SU-DHL-6 (cell line): ENCODE measurements at regions not wholly inside any gene's neighbourhood (a gene's known extent, or its start where the extent isn't known, plus 50 kb on each side); places are given as distances from the start of the nearest gene placed in this dataset.
A peak's percentile ranks its signal among the peaks of the same experiment; 100 is the strongest.

Experiments
- H2AFZ ChIP-seq: fragments of 200-600 bp; sonication (generic); 2 replicates; pipeline ENCODE4 v1.6.1; 2014; ENCODE audit warnings: low read depth, mild to moderate bottlenecking, moderate library complexity, mixed read lengths, antibody characterized with exemption, low read length; ENCODE audit not compliant: severe bottlenecking
- H3F3A ChIP-seq: fragments of 200-600 bp; shearing (Covaris generic); 2 replicates; pipeline ENCODE4 v1.6.0; 2016; ENCODE audit warnings: antibody characterized with exemption, mild to moderate bottlenecking; ENCODE audit not compliant: insufficient read depth
- H3K27ac ChIP-seq: fragments of 200-600 bp; sonication (generic); 2 replicates; pipeline ENCODE4 v1.5.1; 2016; ENCODE audit warnings: low read depth, mild to moderate bottlenecking, low read length, moderate library complexity, mixed read lengths
- H3K27me3 ChIP-seq: fragments of 200-600 bp; sonication (generic), shearing (Covaris generic); 2 replicates; pipeline ENCODE4 v1.6.0; 2014; ENCODE audit warnings: mild to moderate bottlenecking, low read length
- H3K36me3 ChIP-seq: fragments of 200-600 bp; sonication (generic); 2 replicates; pipeline ENCODE4 v1.6.1; 2014; ENCODE audit warnings: mild to moderate bottlenecking, low read length, mixed read lengths
- H3K4me2 ChIP-seq: fragments of 300-600, 200-600 bp; shearing (Covaris generic), sonication (generic); 2 replicates; pipeline ENCODE4 v1.6.0; 2014; ENCODE audit warnings: low read length, low read depth, mild to moderate bottlenecking; ENCODE audit not compliant: poor library complexity, severe bottlenecking
- H3K4me3 ChIP-seq: fragments of 200-600 bp; sonication (generic); 2 replicates; pipeline ENCODE4 v1.5.1; 2014; ENCODE audit warnings: antibody characterized with exemption, low read length, mild to moderate bottlenecking, mixed read lengths; ENCODE audit not compliant: insufficient read depth, poor library complexity, severe bottlenecking
- H3K79me2 ChIP-seq: fragments of 200-600 bp; sonication (generic); 2 replicates; pipeline ENCODE4 v1.6.1; 2014; ENCODE audit warnings: mild to moderate bottlenecking, low read length, moderate library complexity; ENCODE audit not compliant: insufficient read depth
- H3K9ac ChIP-seq: fragments of 200-600 bp; sonication (generic); 2 replicates; pipeline ENCODE4 v1.7.0; 2014; ENCODE audit warnings: mild to moderate bottlenecking, low read length
- H3K9me2 ChIP-seq: fragments of 200-600 bp; sonication (generic); replicated peaks from 2 replicates; pipeline ENCODE4 v1.6.1; 2014; ENCODE audit warnings: low read length; ENCODE audit not compliant: insufficient read depth
- H3K9me3 ChIP-seq: fragments of 200-600 bp; sonication (generic); 2 replicates; pipeline ENCODE4 v1.6.1; 2014; ENCODE audit warnings: low read length, mixed read lengths; ENCODE audit not compliant: insufficient read depth
- H4K20me1 ChIP-seq: fragments of 200-600 bp; sonication (generic); 2 replicates; pipeline ENCODE4 v1.6.1; 2014; ENCODE audit warnings: low read depth, mild to moderate bottlenecking, antibody characterized with exemption, low read length, moderate library complexity, mixed read lengths
- CTCF ChIP-seq: fragments of 200-600 bp; sonication (generic); IDR thresholded peaks from one replicate; pipeline ENCODE4 v1.5.1; 2017; ENCODE audit warnings: antibody characterized with exemption, mild to moderate bottlenecking, low read length, moderate library complexity; ENCODE audit not compliant: insufficient read depth, poor library complexity, severe bottlenecking
- EZH2phosphoT487 ChIP-seq: fragments of 200-600 bp; sonication (generic), shearing (Covaris generic); conservative IDR thresholded peaks from 2 replicates; pipeline ENCODE4 v1.6.1; 2018; ENCODE audit warnings: mild to moderate bottlenecking, antibody characterized with exemption, low read length, moderate library complexity, mixed read lengths

DNA sequence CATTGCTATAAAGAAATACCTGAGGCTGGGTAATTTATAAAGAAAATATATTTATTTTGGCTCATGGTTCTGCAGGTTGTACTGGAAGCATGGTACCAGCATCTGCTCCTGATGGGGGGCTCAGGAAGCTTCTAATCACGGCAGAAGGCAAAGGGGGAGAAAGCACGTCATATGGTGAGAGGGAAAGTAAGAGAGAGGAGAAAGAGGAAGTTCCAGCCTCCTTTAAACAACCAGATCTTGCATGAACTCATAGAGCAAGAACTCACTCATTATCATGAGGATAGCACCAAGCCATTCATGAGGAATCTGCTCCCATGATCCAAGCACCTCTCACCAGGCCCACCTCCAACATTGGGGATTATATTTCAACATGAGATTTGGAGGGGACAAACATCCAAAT lies 125.0 kb upstream of the GRPR start:
- Histone ChIP-seq H3K27me3 (no peaks in the 10 kb centered on the region), H3K79me2 (no peaks in the 10 kb centered on the region), H2AFZ (peak overlapping the region; percentile 54), H3K9me3 (no peaks in the 10 kb centered on the region), H3K9me2 (no peaks in the 10 kb centered on the region), H3K4me3 (no peak overlapping the region), H3F3A (no peaks in the 10 kb centered on the region), H3K9ac (no peak overlapping the region), H3K27ac (no peak overlapping the region), H3K36me3 (no peaks in the 10 kb centered on the region), H3K4me2 (no peak overlapping the region), H4K20me1 (no peaks in the 10 kb centered on the region)
- TF ChIP-seq EZH2phosphoT487, result no peak
- no peak for TF ChIP-seq CTCF

DNA sequence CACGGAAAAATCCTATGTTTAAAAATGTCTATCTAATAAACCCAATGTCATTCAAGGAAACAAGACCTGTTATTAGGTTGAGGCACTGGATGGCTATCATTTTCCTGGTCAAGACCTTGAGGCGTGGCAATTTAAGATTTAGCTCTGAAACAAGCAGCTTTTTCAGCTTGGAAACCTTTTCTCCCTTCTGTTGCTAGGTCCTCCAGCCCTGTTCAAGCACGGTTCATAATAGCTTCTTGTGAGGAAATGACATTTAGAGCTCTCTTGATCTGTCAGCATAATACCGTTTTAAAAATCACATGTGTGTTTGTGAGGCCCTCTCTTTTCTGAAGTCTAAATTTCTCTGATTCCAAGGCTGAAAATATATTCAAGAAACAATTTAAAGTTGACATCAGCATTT lies 133.6 kb upstream of the GRPR start:
- Histone ChIP-seq H3K4me2 (no peak overlapping the region), H3K9me2 (no peaks in the 10 kb centered on the region), H3K36me3 (no peaks in the 10 kb centered on the region), H3F3A (no peaks in the 10 kb centered on the region), H3K9me3 (no peaks in the 10 kb centered on the region), H2AFZ (no peak overlapping the region), H3K27me3 (no peaks in the 10 kb centered on the region), H3K4me3 (no peak overlapping the region), H3K79me2 (no peaks in the 10 kb centered on the region), H3K27ac (no peak overlapping the region), H4K20me1 (no peaks in the 10 kb centered on the region), H3K9ac (no peak overlapping the region)
- no peak for TF ChIP-seq EZH2phosphoT487
- TF ChIP-seq CTCF, result no peak

DNA sequence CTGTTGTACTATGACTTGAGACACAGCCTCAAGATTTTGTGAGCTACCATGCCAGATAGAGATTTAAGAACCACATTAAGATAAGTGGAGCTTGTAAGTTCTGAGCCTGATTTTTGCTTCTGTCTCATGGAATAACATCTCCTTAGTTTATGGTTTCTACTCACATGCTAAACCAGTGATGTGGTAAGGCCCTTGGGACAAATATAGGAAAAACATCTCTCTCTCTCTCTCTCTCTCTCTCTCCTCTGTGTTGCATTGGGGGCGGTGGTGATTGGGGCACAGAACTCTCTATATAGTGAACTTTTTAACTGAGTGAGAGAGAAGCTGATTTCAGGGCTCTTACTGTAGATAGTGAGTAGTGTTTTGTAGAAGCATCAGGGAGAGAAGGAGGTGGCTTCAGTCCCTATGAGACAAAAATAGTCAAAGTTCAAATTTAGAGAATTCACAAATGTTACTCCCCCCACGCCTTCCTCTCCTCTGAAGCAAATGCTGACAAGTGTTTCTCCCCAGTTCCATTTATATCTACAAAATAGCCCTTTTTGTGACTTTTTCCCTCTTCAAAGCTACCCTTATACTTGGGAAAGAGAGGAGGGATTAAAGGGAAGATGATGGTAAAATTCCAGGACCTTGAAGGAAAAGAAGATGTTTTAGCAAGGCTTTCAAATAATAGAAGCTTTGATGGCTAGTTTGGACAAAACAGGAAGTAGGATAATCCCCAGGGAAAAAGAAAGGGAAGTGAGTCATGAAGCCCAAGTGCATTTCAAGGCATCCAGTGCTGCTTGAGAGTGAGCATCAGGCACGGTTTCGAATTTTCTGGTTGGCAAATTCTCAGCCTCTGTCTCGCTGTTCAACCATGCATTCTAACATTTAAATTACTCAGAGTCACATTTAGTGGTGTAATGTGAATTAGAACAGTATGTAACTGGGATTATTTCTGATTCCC lies 134.3 kb upstream of the AP1S2 start:
- no peak overlapping the region for H3K27ac ChIP-seq
- H3K4me2 ChIP-seq, result no peak overlapping the region
- TF ChIP-seq EZH2phosphoT487 (no peak), CTCF (no peak)

More for the DNA sequence above, 134.3 kb upstream of the AP1S2 start:
- Histone ChIP-seq H3K9me3 (no peaks in the 10 kb centered on the region), H3K36me3 (no peaks in the 10 kb centered on the region), H2AFZ (no peak overlapping the region), H3K9ac (no peak overlapping the region), H3K27me3 (no peaks in the 10 kb centered on the region), H3K79me2 (no peaks in the 10 kb centered on the region), H3K9me2 (no peaks in the 10 kb centered on the region), H4K20me1 (no peaks in the 10 kb centered on the region), H3F3A (no peaks in the 10 kb centered on the region), H3K4me3 (no peak overlapping the region)
